ENCODE measurements at regions not wholly inside any gene's neighbourhood (a gene's known extent, or its start where the extent isn't known, plus 50 kb on each side); places are given as distances from the start of the nearest gene placed in this dataset.

DNA sequence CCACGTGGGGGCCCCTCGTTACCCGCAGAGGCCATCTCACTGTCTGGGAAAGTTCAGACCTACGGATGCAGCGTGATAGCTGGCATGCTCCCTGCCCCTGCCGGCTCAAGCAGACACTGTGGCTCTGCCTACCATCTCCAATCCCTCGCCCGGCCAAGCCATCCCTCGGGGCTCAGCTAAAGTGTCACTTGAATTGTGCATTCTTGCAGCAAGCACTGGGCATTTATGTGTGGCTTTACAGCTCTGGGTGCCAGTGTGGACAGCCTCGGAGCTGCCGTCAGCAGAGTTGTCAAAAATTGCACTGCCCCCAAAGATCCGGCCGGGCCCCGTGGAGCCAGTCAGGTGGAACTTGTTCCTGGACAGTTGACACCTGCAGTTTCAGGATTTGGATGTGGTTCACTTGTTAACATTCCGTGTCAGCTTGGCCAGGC is 75.0 kb upstream of the FGF3 start:
- Histone ChIP-seq H3K27ac (ENCODE audit: low read depth in 1 of 2, low read length in 2 of 2) (no peak overlapping the region), H3K4me3 (ENCODE audit: low read length) (no peak overlapping the region), H3K27me3 (ENCODE audit: control insufficient read depth in 1 of 2, insufficient read depth in 2 of 2, low read length in 2 of 2) (peaks cover 12 to 28% of the 10 kb centered on the region in 2 experiments), H3K36me3 (ENCODE audit: insufficient read depth, low read length) (no peaks in the 10 kb centered on the region), H3K9me3 (ENCODE audit: control insufficient read depth in 1 of 2, insufficient read depth in 1 of 2, low read length in 2 of 2) (peaks cover 0 to 8% of the 10 kb centered on the region in 2 experiments), H3K4me1 (ENCODE audit: insufficient read depth, low read length) (no peaks in the 10 kb centered on the region)
- H3K4me3 Mint-ChIP-seq = no peak overlapping the region
- DNase-seq (no peak), ATAC-seq (ENCODE audit: poor library complexity) (no peak)
- POLR2A ChIA-PET = no interaction called here
- intact Hi-C loops (cut with DNase I, micrococcal nuclease) = no loop called here
- peaks cover 3% of the 10 kb centered on the region for H3K4me1 Mint-ChIP-seq (ENCODE audit: low read depth)
- no peaks in the 10 kb centered on the region for H3K9me3 Mint-ChIP-seq
- peaks cover 69% of the 10 kb centered on the region for H3K27me3 Mint-ChIP-seq
- no peaks in the 10 kb centered on the region for H3K36me3 Mint-ChIP-seq (ENCODE audit: low read depth)
- H3K27ac Mint-ChIP-seq = no peak overlapping the region
- TF ChIP-seq, protein P1, sequence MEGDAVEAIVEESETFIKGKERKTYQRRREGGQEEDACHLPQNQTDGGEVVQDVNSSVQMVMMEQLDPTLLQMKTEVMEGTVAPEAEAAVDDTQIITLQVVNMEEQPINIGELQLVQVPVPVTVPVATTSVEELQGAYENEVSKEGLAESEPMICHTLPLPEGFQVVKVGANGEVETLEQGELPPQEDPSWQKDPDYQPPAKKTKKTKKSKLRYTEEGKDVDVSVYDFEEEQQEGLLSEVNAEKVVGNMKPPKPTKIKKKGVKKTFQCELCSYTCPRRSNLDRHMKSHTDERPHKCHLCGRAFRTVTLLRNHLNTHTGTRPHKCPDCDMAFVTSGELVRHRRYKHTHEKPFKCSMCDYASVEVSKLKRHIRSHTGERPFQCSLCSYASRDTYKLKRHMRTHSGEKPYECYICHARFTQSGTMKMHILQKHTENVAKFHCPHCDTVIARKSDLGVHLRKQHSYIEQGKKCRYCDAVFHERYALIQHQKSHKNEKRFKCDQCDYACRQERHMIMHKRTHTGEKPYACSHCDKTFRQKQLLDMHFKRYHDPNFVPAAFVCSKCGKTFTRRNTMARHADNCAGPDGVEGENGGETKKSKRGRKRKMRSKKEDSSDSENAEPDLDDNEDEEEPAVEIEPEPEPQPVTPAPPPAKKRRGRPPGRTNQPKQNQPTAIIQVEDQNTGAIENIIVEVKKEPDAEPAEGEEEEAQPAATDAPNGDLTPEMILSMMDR (IDR thresholded peaks at IDR 0.05) = no peak
- CTCF ChIA-PET = no interaction called here

DNA sequence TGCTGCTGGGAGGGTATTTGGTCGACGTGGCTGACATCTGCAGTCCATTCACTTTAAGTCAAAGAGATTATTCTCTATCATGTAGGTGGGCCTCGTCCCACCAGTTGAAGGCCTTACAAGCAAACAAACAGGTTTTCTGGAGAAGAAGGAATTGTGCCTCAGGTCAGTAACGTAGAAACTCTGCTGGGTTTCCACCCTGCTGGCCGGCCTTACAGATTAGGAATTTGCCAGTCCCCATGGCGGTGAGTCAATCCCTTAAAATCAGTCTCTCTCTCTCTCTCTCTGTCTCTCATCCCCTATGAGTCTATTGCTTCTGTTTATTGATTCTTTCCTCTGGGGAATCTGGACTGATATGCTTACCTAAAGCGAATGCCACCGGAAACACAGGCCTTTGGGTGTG is 75.4 kb upstream of the FGF3 start:
- H3K4me1 ChIP-seq (ENCODE audit: insufficient read depth, low read length) = no peaks in the 10 kb centered on the region
- H3K36me3 ChIP-seq (ENCODE audit: insufficient read depth, low read length) = no peaks in the 10 kb centered on the region
- DNase-seq = no peak
- H3K27me3 ChIP-seq (ENCODE audit: control insufficient read depth in 1 of 2, insufficient read depth in 2 of 2, low read length in 2 of 2) = peaks cover 9 to 23% of the 10 kb centered on the region in 2 experiments
- Mint-ChIP-seq H3K9me3 (no peaks in the 10 kb centered on the region), H3K27ac (no peak overlapping the region), H3K4me1 (ENCODE audit: low read depth) (peaks cover 3% of the 10 kb centered on the region), H3K27me3 (peaks cover 74% of the 10 kb centered on the region), H3K4me3 (no peak overlapping the region), H3K36me3 (ENCODE audit: low read depth) (no peaks in the 10 kb centered on the region)
- H3K4me3 ChIP-seq (ENCODE audit: low read length) = no peak overlapping the region
- ChIA-PET POLR2A (no interaction called here), CTCF (no interaction called here)
- TF ChIP-seq, protein P1 (IDR thresholded peaks at IDR 0.05) = no peak
- intact Hi-C loops (cut with DNase I, micrococcal nuclease) = no loop called here
- H3K9me3 ChIP-seq (ENCODE audit: control insufficient read depth in 1 of 2, insufficient read depth in 1 of 2, low read length in 2 of 2) = peaks cover 0 to 8% of the 10 kb centered on the region in 2 experiments
- no peak overlapping the region for H3K27ac ChIP-seq (ENCODE audit: low read depth in 1 of 2, low read length in 2 of 2)
- ATAC-seq (ENCODE audit: poor library complexity) = no peak

GRCh38 chr11:69896250-69896649 is 77.0 kb upstream of the FGF3 start:
- CTCF ChIA-PET = no interaction called here
- TF ChIP-seq, protein P1 (IDR thresholded peaks at IDR 0.05) = no peak
- Mint-ChIP-seq H3K9me3 (no peaks in the 10 kb centered on the region), H3K4me1 (ENCODE audit: low read depth) (no peaks in the 10 kb centered on the region), H3K36me3 (ENCODE audit: low read depth) (no peaks in the 10 kb centered on the region), H3K27ac (no peak overlapping the region), H3K4me3 (no peak overlapping the region), H3K27me3 (peaks cover 62% of the 10 kb centered on the region)
- Histone ChIP-seq H3K4me3 (ENCODE audit: low read length) (no peak overlapping the region), H3K4me1 (ENCODE audit: insufficient read depth, low read length) (no peaks in the 10 kb centered on the region), H3K9me3 (ENCODE audit: control insufficient read depth in 1 of 2, insufficient read depth in 1 of 2, low read length in 2 of 2) (peaks cover 0 to 8% of the 10 kb centered on the region in 2 experiments), H3K27me3 (ENCODE audit: control insufficient read depth in 1 of 2, insufficient read depth in 2 of 2, low read length in 2 of 2) (peaks cover 3 to 10% of the 10 kb centered on the region in 2 experiments), H3K27ac (ENCODE audit: low read depth in 1 of 2, low read length in 2 of 2) (no peak overlapping the region), H3K36me3 (ENCODE audit: insufficient read depth, low read length) (no peaks in the 10 kb centered on the region)
- POLR2A ChIA-PET = no interaction called here
- intact Hi-C loops (cut with DNase I, micrococcal nuclease) = no loop called here
- DNase-seq (no peak), ATAC-seq (ENCODE audit: poor library complexity) (no peak)

All from CD4-positive, alpha-beta T cell (primary cell).